Cardiac muscle cell (in vitro differentiated cells and primary cell): ENCODE measurements at regions not wholly inside any gene's neighbourhood (a gene's known extent, or its start where the extent isn't known, plus 50 kb on each side); places are given as distances from the start of the nearest gene placed in this dataset.

Source experiments
- DNase-seq, 2 donors: peaks; one replicate each; pipeline versions ENCODE4 v3.0.0 to v3.0.0-alpha.2; 2010 to 2017; ENCODE audit warnings: low read depth in 1 of 2, low spot score in 1 of 2
- H3K27ac ChIP-seq: fragments of 200-600 bp; sonication (generic); 2 replicates; pipeline ENCODE4 v1.5.1; 2016
- H3K27me3 ChIP-seq: fragments of 200-600 bp; sonication (generic); 2 replicates; pipeline ENCODE4 v1.6.0; 2016; ENCODE audit warnings: control low read depth
- H3K36me3 ChIP-seq: fragments of 200-600 bp; sonication (generic); 2 replicates; pipeline ENCODE4 v1.5.1; 2016; ENCODE audit warnings: control low read depth
- H3K4me1 ChIP-seq: fragments of 200-600 bp; sonication (generic); 2 replicates; pipeline ENCODE4 v1.8.1; 2017; ENCODE audit warnings: low read depth, mild to moderate bottlenecking, mixed run types
- H3K4me3 ChIP-seq: fragments of 200-600 bp; sonication (generic); 2 replicates; pipeline ENCODE4 v1.5.1; 2016; ENCODE audit warnings: mild to moderate bottlenecking
- H3K9me3 ChIP-seq: fragments of 200-600 bp; sonication (generic); 2 replicates; pipeline ENCODE4 v1.5.1; 2017; ENCODE audit warnings: low read depth, mild to moderate bottlenecking, control low read depth
- CTCF ChIP-seq: IDR thresholded peaks from 2 replicates; pipeline ENCODE4 v1.5.1; 2012; ENCODE audit warnings: low read depth, mild to moderate bottlenecking, low read length

- Histone ChIP-seq H3K4me3 (no peak overlapping the region), H3K4me1 (no peaks in the 10 kb centered on the region), H3K36me3 (no peaks in the 10 kb centered on the region), H3K27me3 (no peaks in the 10 kb centered on the region), H3K27ac (no peak overlapping the region), H3K9me3 (peaks cover 4% of the 10 kb centered on the region)
- no peak for DNase-seq
- no peak for TF ChIP-seq CTCF
Observed at GRCh38 chrX:46301903-46302302, 243.3 kb downstream of the ZNF674 start.

DNA sequence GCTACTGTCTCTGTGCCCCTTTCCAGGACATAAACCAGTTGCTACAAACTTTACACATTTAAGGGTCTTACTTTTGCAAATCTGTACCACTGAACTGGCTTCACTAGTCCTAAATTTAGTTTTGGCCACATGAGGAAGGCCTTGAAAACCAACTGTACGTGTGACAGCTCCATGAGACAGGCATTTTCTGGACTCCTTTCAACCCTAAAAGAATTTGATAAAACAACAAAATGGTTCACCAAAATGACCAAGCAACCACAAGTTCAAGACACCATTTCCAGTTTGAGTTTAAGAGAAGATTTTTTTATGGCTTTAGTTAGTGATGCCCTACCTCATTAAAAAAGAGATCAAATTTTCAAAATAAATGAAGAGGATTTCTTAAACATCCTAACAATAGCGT, 246.4 kb downstream of the ZNF674 start:
- no peaks in the 10 kb centered on the region for H3K4me1 ChIP-seq
- H3K9me3 ChIP-seq = peaks cover 4% of the 10 kb centered on the region
- H3K4me3 ChIP-seq = no peak overlapping the region
- H3K27ac ChIP-seq = no peak overlapping the region
- no peaks in the 10 kb centered on the region for H3K27me3 ChIP-seq
- no peak for TF ChIP-seq CTCF
- H3K36me3 ChIP-seq = no peaks in the 10 kb centered on the region
- DNase-seq = no peak

DNA sequence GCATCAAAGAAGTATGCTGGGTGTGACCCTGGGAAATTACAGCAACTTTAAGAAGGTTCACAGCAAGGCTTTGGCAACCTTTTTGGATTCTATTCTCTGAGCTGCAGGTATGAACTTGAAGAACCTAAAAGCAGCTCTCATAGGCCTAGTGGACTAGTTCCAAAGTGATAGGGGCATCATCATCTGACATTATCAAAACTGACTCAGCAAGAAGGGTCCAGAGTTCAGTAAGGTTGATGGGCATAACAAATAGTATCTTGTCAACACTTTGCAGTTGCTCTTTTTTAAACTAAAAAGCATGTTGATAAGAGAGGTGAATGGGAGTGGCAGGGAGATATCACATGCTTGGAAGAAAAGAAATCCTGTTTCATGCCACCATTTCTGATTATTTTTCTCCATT, 249.3 kb downstream of the ZNF674 start:
- Histone ChIP-seq H3K36me3 (no peaks in the 10 kb centered on the region), H3K4me3 (no peak overlapping the region), H3K9me3 (no peaks in the 10 kb centered on the region), H3K4me1 (no peaks in the 10 kb centered on the region), H3K27ac (no peak overlapping the region), H3K27me3 (no peaks in the 10 kb centered on the region)
- TF ChIP-seq CTCF = no peak
- no peak for DNase-seq

GRCh38 chrX:46294234-46294633, 251.0 kb downstream of the ZNF674 start:
- no peak overlapping the region for H3K27ac ChIP-seq
- H3K4me3 ChIP-seq = no peak overlapping the region
- H3K9me3 ChIP-seq = no peaks in the 10 kb centered on the region
- no peaks in the 10 kb centered on the region for H3K36me3 ChIP-seq
- H3K27me3 ChIP-seq = no peaks in the 10 kb centered on the region
- no peak for TF ChIP-seq CTCF
- H3K4me1 ChIP-seq = no peaks in the 10 kb centered on the region
- peak in 1 of 2 donors; percentile 25 for DNase-seq

- H3K4me1 ChIP-seq = no peaks in the 10 kb centered on the region
- no peaks in the 10 kb centered on the region for H3K9me3 ChIP-seq
- H3K27ac ChIP-seq = no peak overlapping the region
- H3K4me3 ChIP-seq = no peak overlapping the region
- H3K36me3 ChIP-seq = no peaks in the 10 kb centered on the region
- TF ChIP-seq CTCF = no peak
- peak in 1 of 2 donors; percentile 20 for DNase-seq
- H3K27me3 ChIP-seq = no peaks in the 10 kb centered on the region
Observed at GRCh38 chrX:46279925-46280313, 265.3 kb downstream of the ZNF674 start.
